NCI-H748 treated with DMSO at 0.1 percent for 48 hours (cell line): ENCODE measurements at regions not wholly inside any gene's neighbourhood (a gene's known extent, or its start where the extent isn't known, plus 50 kb on each side); places are given as distances from the start of the nearest gene placed in this dataset.
A peak's percentile ranks its signal among the peaks of the same experiment; 100 is the strongest.
"Not testable (repeated sequence)": the region's sequence is repeated elsewhere in the genome, so short reads cannot be mapped to it uniquely, and the experiment has no call there.

Experiments
- DNase-seq: peaks from one replicate; lab custom pipeline; 2025; lab: John Stamatoyannopoulos, UW

DNA sequence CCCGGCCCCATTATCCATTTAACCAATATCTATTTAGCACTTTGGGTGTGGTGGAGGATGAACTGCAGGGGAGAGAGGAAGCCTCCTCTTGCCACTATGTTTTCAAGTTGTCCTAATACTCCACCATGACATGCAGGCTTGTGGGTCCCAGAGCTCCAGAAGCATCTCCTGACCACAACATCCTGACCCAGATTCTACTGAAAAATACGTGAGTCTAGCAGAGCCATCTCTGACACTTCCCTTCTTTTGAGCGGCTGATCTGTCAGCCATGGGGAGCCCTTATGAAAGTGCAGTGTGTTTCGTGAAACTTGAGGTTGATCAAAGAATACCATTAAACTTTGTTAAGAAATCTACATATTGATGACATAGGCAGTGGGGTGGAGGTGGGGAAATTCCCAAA is 126.6 kb downstream of the UNC93B1 start:
- DNase-seq = not testable (repeated sequence)

DNA sequence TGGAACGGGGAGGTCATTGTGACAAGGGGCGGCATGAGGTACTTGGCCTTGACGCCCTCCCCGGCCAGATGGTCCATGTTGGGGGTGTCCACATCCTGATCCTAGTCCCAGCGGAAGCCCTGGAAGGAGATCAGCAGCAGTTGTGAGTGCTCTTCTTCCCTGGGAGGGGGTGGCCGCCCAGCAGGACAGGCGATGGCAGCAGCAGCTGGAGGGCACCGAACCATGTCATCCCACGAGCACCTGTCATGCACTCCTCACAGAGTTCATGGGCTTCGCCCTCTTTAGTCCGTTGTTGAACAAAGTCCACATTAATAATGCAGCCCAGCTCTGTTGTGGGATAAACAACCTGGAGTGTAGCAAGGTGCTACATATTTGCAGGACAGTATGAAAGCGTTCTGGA is 130.7 kb downstream of the UNC93B1 start:
- not testable (repeated sequence) for DNase-seq

DNA sequence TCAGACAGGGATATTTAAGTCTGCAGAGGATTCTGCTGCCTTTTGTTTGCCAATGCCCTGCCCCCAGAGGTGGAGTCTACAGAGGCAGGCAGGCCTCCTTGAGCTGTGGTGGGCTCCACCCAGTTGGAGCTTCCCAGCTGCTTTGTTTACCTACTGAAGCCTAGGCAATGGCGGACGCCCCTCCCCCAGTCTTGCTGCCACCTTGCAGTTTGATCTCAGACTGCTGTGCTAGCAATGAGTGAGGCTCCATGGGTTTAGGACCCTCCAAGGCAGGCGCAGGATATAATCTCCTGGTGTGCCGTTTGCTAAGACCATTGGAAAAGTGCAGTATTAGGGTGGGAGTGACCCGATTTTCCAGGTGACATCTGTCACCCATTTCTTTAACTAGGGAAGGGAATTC is 132.7 kb downstream of the UNC93B1 start:
- not testable (repeated sequence) for DNase-seq

DNA sequence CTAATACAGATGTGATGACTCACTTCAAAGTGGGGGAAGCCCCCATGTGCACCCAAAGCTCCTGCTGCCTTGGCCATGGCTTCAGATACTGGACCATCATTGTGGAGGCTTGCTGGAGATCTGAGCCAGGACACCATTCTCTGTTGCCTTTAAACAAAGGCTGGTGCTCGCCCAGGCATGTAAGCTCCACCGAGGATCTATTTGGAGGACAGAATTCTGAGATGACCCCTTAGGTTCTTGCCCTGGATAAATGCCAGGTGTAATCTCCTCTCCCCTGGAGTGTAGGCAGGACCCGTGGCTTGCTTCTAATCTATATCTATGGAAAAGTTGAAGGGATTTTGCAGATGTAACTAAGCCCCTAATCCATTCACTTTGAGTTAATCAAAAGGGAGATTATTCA is 141.0 kb downstream of the UNC93B1 start:
- DNase-seq = not testable (repeated sequence)

DNA sequence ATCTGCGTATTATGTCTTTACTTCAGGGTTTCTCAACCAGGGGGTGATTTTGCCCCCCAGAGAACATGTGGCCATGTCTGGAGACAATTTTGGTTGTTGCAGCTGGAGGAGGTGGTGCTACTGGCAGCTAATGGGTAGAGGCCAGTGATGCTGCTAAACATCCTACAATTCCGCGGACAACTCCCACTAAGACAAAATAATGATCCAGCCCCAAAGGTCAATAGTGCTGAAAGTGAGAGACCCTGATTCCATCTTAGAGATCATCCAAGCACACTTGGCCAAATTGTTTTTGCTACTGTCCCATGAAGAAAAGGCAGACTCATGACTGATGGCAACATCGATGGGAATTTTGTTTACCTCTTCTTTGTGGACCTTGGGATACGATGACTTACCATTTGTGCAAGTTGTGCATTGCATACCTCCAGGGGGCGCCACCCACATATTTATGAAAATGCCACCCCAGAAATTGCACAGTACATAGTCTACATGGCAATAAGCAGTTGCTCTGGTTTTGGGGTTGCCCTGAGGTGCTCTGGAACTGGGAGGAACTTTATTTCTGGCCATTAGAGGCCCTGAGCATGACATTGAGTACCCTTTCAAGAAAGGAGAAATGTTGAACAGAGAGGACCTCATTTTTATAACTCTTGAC is 144.3 kb downstream of the UNC93B1 start:
- DNase-seq = not testable (repeated sequence)

DNA sequence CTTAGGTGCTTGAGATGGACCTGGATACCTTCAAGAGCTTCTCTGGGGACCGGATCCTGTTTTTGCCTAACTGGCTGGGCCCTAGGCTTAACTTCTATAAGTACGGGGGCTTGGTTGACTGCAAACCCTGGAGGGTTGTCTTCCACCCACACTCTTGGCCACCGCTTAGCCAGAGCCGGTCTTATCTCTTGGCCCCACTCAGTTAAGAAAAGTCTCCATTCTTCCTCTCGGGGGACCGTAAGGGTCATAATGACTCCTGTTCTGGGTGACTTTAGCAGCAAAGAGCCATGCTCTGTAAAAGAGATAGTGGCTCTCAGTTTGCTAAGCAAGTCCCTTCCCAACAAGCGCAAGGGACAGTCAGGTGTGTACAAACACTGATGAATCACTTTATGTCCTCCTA is 153.2 kb downstream of the UNC93B1 start:
- DNase-seq = not testable (repeated sequence)

DNA sequence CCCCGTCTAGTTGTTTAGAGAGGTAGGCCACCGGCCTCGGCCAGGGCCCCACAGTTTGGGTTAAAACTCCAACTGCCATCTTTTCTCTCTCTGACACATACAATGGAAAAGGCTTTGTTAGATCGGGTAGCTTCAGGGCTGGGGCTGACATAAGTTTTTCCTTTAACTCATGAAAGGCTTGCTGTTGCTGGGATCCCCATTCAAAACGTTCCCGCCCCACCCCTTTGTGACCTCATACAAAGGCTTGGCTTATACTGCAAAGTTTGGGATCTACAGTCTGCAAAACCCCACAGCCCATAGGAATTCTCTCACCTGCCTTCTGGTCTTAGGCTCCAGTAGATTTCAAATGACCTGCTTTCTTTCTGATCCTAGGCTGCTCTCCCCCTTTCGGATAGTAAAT is 154.1 kb downstream of the UNC93B1 start:
- not testable (repeated sequence) for DNase-seq

DNA sequence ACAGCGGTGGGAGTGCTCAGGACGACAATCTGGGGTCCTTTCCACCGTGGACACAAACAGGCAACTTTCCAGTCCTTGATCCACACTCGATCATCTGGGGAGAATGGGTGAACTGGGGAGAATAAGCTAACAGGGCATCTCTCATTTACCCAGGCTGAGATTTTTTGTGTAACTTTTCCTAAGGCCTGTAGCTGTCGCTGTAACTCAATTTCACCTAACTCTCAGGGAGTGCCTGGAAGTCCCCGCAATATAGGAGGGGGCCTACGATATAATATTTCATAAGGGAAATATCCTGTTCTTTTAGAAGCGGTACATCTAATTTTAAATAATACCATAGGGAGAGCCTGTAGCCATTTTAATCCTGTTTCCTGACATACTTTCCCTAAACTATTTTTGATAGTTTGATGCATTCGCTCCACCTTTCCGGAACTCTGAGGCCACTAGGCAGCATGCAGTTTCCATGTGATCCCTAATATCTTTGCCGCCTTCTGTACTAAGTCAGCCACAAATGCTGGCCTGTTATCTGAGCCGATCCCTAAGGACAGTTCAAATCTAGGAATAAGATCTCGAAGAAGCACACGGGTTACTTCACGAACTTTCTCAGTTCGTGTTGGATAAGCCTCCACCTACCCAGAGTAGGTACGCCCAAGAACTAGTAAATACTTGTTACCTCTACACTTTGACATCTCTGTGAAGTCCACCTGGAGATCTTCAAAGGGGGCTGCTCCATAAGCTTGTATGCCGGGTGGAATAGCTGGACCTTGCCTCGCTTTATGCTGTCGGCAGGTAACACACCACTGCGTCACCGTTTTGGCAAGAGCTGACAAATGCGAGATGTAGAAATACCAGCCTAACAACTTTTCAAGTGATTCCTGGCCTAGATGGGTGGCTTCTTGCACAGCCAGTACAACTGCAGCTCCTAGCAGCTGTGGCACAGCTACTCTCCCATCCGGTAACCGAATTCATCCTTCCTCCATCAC is 155.7 kb downstream of the UNC93B1 start:
- DNase-seq = not testable (repeated sequence)

DNA sequence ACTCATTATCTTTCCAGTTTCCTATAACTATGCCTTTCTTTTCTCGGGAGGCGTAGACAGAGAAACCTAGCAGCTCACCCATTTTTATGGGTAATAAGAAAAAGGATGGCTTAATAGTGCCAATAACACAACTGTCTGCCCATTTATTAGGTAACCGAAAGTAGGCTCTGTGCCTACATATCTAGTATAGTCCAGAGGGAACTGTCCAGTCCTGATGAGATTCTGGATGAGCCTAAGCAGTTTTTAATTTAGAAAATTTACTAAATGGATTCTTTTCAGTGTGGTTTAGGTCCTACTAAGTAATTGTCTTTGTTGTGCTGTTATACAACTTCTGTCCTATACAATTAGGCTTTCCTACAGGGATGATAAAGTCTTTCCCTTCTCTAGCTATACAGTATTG is 157.6 kb downstream of the UNC93B1 start:
- not testable (repeated sequence) for DNase-seq

DNA sequence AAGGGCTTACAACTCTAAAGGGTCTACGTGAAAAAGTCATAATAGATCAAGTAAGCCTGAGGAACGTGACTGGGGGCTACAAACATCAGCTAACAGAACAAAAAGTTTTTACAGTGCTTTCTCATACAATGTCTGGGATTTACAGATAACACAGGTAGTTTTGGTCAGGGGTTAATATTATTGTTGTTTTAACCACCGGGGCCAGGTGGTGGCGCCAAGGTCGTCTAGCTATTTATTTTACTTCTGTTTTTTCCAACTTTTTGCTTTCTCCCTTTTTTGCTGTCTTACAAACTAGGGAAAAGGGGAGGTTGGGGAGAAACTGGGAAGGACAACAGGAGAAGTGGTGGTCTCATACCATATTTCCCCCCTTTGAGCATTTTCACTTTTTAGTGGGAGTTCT is 158.6 kb downstream of the UNC93B1 start:
- not testable (repeated sequence) for DNase-seq

DNA sequence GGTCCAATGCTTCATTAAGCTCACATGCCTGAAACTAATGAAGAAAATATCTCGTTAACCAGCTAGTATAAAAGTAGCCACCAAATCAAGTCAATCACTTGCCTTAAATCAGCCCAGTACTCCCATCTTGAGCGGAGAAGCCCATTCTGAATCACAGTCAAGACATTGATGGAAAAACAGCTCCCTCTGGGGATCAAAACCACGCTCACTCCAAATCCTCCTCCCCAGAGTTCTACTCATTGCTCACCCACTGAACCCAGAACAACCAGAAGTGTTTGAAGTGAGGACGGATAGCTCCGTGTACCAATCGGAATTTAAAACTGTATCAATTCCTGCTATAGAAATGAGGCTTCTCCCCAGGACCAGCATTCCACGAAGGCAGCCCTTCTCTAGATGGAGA is 163.3 kb downstream of the UNC93B1 start:
- not testable (repeated sequence) for DNase-seq

DNA sequence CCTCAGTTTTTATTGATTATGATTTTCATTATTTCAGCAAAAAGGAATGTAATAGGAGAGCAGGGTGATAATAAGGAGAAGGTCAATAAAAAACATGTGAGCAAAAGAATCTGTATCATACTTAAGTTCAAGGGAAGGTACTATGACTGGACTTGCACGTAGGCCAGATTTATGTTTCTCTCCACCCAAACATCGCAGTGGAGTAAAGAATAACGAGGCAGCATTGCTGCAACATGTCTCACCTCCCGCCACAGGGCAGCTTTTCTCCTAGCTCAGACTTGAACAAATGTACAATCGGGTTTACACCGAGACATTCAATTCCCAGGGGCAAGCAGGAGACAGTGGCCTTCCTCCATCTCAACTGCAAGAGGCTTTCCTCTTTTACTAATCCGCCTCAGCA is 155.7 kb upstream of the ALDH3B2 start:
- DNase-seq = not testable (repeated sequence)

DNA sequence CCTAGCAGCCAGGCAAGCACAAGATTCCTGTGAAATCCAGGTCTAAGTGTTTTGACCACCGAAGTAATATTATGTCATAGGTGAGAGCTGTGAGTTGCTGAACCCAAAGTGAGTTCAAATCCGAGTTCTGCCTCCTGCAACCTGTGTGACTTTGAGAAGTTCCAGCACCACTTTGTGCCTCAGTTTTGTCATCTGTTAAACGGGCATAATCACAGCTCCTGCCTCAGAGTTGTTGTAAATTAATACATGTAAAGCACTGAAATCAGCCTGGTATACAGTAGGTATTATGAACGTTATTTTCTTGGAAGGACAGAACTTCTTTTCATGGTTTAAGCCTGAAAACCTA is 152.5 kb upstream of the ALDH3B2 start:
- DNase-seq = not testable (repeated sequence)

DNA sequence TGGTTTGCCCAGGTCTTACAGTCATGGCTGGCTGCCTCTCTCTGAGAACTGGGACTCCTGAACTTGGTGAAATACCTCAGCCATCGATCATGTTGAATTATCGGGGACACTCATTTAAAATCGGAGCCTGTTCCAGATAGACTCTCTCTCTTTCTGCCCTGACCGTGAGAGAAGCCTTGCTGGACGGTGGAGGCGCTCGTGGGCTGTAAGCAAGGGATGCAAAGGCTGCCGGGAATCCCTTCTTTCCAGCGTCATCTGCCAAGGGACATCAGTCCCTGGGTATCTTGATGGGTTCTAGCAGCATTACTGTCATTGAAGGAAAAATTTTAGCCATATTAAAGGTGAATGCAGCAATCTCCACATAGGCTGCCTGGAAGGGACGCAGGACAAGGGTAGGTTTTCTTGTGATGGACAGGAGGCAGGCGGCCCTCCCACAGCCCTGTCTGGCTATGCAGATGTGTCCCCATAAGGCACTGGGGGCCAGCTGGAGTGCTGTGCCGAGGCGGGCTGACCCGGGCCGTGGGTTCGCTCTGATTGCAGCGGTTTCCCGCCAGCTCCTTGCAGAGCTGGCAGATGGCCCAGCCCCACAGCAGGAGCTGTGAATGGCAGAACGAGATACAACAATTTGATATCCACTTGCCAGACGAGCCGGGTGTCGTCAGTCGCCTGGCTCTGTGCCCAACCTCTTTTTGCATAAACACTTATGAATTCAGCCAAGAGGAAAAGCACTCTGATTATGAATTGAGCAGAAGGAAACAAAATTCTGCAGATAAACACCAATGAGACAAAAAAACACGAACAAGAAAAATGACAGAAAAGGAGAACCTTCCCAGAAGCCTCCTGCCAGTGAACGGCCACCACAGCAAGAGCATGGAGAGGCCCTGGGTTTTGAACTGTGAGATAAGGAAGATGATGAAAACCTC is 151.9 kb upstream of the ALDH3B2 start:
- peak; percentile 65 for DNase-seq

DNA sequence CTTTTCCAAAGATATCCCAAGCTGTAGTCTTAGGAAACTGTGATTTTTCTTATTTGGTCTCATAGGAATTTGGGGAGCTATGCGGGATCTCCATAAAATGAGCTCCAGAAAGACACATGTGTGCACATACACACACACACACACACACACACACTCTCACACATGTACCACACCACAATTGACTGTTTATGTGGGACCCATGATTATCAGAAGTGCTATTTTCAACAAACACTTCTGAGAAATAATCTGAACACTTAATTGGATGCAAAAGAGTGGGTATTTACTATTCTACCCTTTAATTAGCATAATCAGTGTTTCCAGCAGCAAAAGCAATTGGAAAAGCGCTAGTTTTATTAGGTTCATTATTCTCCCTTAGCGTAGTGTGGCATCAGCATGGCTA is 150.4 kb upstream of the ALDH3B2 start:
- not testable (repeated sequence) for DNase-seq

DNA sequence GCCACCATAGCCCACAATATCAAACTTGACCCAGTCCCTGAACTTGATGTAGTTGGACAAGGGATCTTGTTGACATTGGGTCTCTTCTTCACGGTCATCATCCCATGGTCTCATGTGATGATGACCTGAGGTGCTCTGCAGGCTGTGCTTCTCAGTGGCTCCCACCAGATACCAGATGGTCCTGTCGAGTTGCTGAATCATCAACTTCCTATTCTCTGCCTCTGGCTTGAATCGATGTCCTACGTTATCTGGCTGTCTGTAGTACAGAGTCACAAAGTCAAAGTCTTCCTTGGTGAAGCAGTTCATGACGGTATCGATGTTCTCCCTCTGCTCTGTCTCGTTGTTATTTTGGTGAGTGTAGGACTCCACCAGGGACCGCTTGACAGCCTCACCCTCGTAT is 145.7 kb upstream of the ALDH3B2 start:
- DNase-seq = no peak

DNA sequence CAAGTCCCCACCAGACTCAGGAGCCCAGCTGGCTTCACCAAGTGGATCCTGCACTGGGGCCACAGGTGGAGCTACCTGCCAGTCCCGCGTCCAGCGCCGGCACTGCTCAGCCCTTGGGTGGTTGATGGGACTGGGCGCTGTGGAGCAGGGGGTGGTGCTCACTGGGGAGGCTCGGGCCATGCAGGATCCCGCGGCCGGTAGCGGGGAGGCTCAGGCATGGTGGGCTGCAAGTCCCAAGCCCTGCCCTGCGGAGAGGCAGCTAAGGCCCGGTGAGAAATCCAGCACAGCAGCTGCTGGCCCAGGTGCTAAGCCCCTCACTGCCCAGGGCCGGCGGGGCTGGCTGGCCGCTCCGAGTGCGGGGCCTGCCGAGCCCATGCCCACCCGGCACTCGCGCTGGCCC is 143.1 kb upstream of the ALDH3B2 start:
- DNase-seq = not testable (repeated sequence)

DNA sequence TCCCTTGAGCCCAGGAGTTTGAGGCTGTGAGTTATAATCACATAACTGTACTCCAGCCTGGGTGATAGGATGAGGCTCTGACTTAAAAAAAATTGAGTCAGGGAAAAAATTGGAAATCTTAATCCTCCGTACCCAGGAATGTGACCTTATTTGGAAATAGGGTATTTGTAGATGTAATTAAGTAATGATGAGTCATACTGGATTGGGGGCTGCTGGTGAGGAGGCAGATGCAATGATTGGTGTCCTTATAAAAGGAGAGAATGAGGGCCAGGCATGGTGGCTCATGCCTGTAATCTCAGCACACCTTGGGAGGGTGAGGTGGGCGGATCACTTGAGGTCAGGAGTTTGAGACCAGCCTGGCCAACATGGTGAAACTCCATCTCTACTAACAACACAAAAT is 134.9 kb upstream of the ALDH3B2 start:
- not testable (repeated sequence) for DNase-seq

DNA sequence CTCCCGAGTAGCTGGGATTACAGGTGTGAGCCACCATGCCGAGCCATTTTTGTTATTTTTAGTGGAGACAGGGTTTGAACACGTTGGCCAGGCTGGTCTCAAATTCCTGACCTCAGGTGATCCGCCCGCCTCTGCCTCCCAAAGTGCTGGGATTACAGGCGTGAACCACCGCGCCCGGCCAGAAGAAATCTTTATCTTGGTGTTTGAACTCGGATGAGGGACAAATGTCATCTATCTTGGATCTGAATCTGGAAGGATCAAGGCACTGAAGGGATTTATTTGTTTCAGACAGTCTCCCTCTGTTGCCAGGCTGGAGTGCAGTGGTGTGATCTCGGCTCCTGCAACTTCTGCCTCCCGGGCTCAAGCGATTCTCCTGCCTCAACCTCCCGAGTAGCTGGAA is 133.5 kb upstream of the ALDH3B2 start:
- DNase-seq = not testable (repeated sequence)

DNA sequence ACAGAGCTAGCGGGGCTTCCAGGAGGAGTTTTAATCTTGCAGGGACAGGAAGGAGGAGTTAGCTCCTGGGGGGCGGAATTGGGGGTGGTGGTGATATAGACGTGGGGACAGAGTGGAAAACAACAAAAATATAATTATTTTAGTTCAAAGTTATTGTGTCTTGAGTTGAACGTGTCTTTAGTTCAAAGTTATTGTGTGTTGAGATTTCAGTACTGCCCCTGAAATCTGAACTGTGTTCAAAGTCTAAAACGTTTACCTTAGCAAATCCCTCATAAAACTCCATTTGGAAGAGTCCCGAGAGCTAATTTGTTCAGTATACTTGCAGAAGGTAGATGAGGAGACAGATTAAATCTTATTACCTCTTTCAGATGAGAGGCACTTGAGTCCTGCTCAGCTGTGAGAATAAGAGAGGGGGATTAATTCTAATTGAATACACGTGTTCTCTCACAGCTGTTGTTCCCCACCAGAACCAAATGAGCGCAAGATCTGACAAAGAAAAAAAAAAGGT is 132.4 kb upstream of the ALDH3B2 start:
- not testable (repeated sequence) for DNase-seq

DNA sequence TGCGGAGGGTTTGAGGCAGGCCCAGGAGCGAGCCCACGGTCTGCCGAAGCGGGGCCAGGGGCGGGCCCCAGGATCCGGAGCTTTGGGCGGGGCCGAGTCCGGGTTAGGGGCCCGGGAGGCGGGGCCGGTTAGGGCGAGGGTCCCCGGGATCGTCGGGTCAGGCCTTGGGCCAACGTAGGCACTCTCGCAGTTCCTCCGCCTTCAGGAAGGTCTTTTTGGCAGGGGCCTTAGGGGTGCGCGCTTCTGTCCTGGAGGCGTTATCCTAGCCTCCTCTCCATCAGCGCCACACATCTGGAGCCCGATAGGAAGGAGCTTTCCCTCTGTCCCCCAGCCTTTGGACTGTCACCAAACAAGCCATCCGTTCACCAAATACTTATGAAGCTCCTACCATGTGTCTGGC is 131.8 kb upstream of the ALDH3B2 start:
- not testable (repeated sequence) for DNase-seq
